ENCODE measurements at regions not wholly inside any gene's neighbourhood (a gene's known extent, or its start where the extent isn't known, plus 50 kb on each side); places are given as distances from the start of the nearest gene placed in this dataset.
"Not testable (repeated sequence)": the region's sequence is repeated elsewhere in the genome, so short reads cannot be mapped to it uniquely, and the experiment has no call there.

DNA sequence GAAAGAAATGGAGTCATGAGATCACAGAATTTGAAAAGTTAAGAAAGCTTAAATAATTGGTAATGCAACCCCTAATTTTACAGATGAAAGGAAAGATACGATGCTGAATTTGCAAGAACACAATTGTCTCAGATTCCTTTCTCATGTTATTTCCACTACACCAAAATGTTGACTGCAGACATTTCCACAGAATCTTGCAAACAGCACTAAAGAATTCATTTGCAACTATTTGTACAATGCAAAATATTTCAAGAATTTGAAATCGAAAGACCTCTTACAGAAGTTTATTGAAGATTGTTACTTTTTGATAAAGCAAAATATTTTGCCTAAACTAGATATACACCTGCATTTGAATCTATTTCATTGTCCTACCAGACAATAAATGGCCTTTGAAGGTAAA is 194.1 kb upstream of the KCNMB2 start:
- H3K4me3 ChIP-seq (ENCODE audit: low read depth, low read length), result no peak overlapping the region
- TF ChIP-seq POLR2A (IDR thresholded peaks at IDR 0.05; ENCODE audit: extremely low read depth, insufficient read length) (no peak), MYC (IDR thresholded peaks at IDR 0.05; ENCODE audit: low read depth, low read length) (no peak), CTCF (IDR thresholded peaks at IDR 0.05; ENCODE audit: low read depth, low read length) (no peak)
- TF ChIP-seq, protein P1, sequence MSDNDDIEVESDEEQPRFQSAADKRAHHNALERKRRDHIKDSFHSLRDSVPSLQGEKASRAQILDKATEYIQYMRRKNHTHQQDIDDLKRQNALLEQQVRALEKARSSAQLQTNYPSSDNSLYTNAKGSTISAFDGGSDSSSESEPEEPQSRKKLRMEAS (IDR thresholded peaks at IDR 0.05; ENCODE audit: low read depth, low read length), result no peak
- no peak for DNase-seq (ENCODE audit: low read depth)

GRCh38 chr3:178343433-178344038 is 192.7 kb upstream of the KCNMB2 start:
- H3K4me3 ChIP-seq (ENCODE audit: low read depth, low read length), result no peak overlapping the region
- no peak for DNase-seq (ENCODE audit: low read depth)
- no peak for TF ChIP-seq MYC (IDR thresholded peaks at IDR 0.05; ENCODE audit: low read depth, low read length)
- TF ChIP-seq CTCF (IDR thresholded peaks at IDR 0.05; ENCODE audit: low read depth, low read length), result no peak
- no peak for TF ChIP-seq POLR2A (IDR thresholded peaks at IDR 0.05; ENCODE audit: extremely low read depth, insufficient read length)
- TF ChIP-seq, protein P1 (IDR thresholded peaks at IDR 0.05; ENCODE audit: low read depth, low read length), result no peak

DNA sequence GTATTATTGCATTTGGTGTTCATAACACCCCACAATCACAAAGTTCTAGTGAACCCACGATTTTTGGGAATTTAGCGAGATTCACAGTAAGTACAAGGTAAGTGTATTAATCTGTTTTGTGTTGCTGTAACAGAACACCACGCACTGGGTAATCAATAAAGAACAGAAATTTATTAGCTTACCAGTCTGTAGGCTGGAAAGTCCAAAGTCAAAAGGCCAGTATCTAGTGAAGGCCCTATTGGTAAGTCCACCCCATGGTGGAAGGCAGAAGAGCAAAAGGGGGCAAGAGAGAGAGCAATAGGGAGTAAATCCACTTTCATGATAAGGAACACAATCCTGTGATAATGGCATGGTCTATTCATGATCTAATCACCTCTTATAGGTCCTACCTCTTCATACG is 190.3 kb upstream of the KCNMB2 start:
- no peak for TF ChIP-seq POLR2A (IDR thresholded peaks at IDR 0.05; ENCODE audit: extremely low read depth, insufficient read length)
- no peak for TF ChIP-seq MYC (IDR thresholded peaks at IDR 0.05; ENCODE audit: low read depth, low read length)
- no peak for TF ChIP-seq CTCF (IDR thresholded peaks at IDR 0.05; ENCODE audit: low read depth, low read length)
- TF ChIP-seq, protein P1 (IDR thresholded peaks at IDR 0.05; ENCODE audit: low read depth, low read length), result no peak
- no peak overlapping the region for H3K4me3 ChIP-seq (ENCODE audit: low read depth, low read length)
- DNase-seq (ENCODE audit: low read depth), result no peak

GRCh38 chr3:178348561-178349217 is 187.5 kb upstream of the KCNMB2 start:
- H3K4me3 ChIP-seq (ENCODE audit: low read depth, low read length); DNase-seq (ENCODE audit: low read depth): not testable (repeated sequence)

- DNase-seq (ENCODE audit: low read depth); H3K4me3 ChIP-seq (ENCODE audit: low read depth, low read length): not testable (repeated sequence)
These were observed 187.0 kb upstream of the KCNMB2 start for GRCh38 chr3:178349218-178349596.

- no peak overlapping the region for H3K4me3 ChIP-seq (ENCODE audit: low read depth, low read length)
- no peak for DNase-seq (ENCODE audit: low read depth)
- no peak for TF ChIP-seq MYC (IDR thresholded peaks at IDR 0.05; ENCODE audit: low read depth, low read length)
- no peak for TF ChIP-seq CTCF (IDR thresholded peaks at IDR 0.05; ENCODE audit: low read depth, low read length)
- TF ChIP-seq, protein P1 (IDR thresholded peaks at IDR 0.05; ENCODE audit: low read depth, low read length), result no peak
- TF ChIP-seq POLR2A (IDR thresholded peaks at IDR 0.05; ENCODE audit: extremely low read depth, insufficient read length), result no peak
These were observed 185.5 kb upstream of the KCNMB2 start for GRCh38 chr3:178350763-178351162.
